GM18867 (cell line): ENCODE measurements at regions not wholly inside any gene's neighbourhood (a gene's known extent, or its start where the extent isn't known, plus 50 kb on each side); places are given as distances from the start of the nearest gene placed in this dataset.

Source experiments
- ATAC-seq: cut with Tn5 transposase; IDR thresholded peaks from one replicate; pipeline ENCODE4 v1.9.1; 2021; ENCODE audit warnings: mild to moderate bottlenecking, moderate library complexity; ENCODE audit not compliant: unreplicated experiment

DNA sequence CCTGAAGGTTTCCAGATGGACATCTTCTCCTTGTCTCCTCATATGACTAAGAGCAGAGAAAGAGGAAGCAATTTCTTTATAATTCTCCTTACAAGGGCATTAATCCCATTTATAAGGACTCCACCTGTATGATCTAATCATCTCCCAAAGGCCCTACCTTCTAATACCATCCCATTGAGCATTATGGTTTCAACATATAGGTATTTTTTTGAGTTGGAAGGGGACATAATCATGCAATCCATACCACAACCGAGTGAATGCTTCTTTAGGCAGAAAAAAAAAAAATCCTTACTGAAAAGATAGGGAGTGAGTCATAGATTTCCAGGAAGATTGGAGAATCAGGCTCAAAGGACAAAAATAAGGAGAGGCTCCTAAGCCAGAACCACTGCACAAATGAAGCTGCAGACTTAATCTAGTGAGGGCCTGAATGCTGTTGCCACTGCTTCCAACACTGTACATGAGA lies 312.5 kb upstream of the HS3ST1 start:
- ATAC-seq, result no peak

DNA sequence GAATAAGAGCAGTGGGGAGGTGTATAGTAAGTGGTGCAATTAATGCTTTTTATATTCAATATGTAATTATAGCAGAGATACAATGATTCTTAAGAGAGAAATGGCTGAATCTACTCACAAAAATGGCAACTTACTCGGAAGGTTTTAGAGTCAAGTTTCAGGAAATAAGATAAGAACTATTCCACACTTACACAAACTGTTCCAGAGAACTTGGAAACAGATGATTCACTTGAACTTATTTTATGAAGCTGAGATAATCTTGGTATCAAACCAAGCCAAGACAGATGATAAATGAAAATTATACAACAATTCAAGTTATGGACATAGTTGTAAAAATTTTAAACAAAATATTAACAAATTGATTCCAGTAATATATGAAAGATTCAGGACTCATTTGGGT lies 311.3 kb upstream of the HS3ST1 start:
- ATAC-seq, result no peak

DNA sequence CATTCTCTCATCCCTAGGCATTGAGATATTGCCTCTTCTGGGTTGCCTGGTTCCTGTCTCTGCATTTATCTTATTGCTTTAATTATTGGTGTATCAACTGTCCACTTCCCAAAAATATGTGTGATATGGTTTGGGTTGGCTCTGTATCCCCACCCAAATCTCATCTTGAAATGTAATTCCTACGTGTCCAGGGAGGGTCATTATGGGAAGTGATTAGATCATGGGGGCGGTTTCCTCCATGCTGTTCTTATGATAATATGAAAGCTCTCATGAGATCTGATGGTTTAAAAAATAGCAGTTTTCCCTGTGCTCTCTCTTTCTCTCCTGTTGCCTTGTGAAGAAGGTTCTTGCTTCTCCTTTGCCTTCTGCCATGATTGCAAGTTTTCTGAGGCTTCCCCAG lies 308.3 kb upstream of the HS3ST1 start:
- ATAC-seq, result no peak

DNA sequence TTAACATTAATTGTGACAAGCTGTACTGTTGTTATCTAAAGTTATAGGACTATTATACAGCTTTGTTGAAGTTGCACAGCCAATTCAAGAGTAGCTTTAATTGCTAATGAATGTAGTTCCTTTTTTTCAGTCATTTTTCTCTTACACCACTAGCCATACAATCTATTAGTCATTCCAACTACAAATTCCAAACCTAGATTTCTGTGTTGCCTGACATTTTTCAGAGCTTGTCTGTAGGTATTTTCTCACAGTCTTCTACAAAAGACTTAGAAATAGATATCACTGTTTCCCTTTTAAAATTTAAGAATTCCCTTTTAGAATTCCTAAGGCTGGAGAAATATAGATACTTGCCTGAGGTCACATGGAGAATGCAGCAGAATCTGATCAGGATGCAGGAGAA lies 307.0 kb upstream of the HS3ST1 start:
- ATAC-seq, result no peak

DNA sequence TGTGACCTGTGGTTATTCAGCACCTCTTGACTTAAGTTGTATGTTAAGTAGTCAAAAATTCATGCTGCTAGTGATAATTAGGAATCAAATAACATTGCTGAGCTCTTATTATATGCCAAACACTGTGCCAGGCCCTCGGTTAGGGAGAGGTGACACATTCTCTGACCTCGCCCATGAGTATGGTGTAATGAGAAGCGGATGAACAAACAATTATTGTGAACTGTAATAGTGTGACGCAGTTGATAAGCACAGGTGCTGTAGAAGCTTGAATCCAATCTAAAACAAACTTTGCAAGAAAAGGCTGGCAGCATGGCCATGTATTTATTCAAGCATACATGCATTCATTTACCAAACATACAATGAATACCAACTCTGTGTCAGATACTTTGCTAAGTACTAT lies 303.5 kb upstream of the HS3ST1 start:
- no peak for ATAC-seq

DNA sequence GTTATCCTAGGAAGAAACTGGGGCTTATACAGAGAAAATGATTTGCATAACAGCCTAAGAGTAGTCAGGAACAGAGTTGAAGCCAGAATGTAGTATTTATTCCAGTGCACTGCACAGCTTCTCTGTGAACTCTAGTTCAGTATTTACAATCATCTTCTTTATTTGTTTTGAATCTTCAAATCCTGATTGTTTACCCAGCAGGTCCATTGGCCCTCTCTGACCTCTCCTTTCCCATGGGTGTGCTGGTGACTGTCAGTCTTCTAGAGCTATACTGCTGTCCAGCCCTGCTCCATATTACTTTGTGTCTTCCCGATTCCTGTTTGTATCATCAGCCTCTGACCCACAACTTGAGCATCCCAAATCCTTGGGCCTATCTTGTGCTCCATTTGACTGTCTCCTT lies 301.9 kb upstream of the HS3ST1 start:
- no peak for ATAC-seq

DNA sequence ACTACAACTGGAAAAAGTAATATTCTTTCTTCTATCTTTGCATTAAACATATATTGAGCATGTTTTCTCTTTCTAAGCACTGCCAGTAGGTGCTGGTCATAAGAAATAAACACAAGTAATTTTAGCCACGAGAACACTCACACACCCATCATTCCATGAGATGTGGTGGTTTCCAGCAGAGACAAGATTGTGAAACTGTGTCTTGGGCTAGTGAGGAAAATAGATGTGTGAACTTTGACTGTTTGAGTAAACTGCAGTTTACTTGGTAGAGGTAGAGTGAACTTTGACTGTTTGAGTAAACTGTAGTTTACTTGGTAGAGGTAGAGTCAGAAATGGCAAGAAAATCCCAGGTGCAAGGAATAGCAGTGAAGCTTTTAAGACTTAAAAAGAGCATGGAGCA lies 300.9 kb upstream of the HS3ST1 start:
- ATAC-seq, result no peak

DNA sequence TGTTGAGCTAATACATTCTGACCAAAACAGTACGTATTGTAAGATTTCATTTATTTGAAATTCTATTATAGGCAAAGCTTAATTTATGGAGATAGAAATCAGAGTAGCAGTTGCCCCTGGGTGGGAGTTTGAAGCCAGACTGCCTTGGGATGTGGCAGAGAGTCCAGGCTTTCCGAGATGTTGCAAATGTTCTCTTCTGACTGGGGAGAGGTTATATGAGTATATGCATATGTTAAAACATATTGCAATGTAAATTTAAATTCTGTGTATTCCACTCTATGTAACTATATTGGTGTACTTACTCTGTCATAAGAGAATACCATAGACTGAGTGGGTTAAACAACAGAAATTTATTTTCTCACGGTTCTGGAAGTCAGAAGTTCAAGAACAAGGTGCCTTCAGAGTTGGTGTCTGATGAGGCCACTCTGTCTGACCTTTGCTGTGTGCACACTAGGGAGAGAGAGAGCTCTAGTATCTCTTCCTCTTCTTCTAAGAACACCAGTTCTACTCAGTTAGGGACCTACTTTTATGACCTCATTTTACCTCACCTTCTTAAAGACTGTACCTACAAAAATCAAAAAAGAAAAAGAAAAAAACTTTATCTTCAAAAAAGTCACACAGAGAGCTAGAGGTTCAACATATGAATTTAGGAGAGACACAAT lies 299.3 kb upstream of the HS3ST1 start:
- no peak for ATAC-seq

DNA sequence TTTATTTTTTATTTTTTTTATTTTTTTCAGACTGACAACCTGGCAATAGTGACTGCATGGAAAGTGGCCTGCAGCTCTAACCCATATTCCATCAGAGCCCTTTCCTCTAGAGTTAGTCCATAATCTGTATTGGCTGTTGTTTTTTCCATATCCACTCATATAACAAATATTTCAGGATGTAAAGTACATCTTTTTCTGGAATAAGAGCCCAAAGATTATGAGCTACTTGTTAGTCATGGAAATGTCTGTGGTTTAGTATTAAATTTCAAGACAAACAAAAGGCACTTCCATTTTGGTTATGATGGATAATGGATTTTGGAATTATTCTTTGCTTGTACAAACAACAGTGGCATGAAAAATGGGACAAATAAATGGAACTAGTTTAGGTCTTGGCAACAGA lies 296.0 kb upstream of the HS3ST1 start:
- no peak for ATAC-seq

DNA sequence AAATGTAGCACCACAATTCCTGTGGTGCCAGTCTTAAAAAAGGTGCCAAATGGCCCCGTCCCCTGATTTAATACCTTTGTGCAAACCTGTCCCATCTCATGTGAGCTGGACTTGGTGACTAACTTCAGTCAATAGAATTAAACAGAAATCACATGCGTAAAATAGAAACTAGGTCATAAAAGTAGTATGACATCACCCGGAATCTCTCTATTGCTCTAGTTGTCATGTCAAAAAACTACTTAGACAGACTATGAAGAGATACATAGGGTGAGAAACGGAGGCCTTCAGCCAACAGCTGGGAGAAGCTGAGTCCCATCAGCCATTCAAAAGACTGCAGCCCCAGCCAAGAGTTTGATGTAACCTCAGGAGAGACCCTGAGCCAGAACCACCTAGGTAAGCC lies 293.5 kb upstream of the HS3ST1 start:
- no peak for ATAC-seq

DNA sequence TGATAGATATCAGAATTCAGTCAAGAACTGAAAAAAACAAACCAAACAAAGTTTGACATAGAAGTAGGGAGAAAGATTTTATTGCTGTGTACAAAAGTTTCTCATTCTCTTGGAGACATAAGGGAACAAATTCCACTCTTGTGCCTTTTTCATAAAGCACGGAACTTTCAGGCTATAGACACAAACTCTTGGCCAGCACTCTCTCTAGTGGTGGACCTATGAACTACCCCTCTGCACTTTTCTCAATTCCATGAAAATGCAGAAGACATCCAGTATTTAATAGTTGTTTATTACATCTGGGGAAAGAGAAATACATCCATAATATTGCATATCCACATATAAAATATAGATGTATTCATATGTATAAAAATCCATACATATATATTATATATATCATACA lies 291.6 kb upstream of the HS3ST1 start:
- peak; percentile 58 for ATAC-seq

DNA sequence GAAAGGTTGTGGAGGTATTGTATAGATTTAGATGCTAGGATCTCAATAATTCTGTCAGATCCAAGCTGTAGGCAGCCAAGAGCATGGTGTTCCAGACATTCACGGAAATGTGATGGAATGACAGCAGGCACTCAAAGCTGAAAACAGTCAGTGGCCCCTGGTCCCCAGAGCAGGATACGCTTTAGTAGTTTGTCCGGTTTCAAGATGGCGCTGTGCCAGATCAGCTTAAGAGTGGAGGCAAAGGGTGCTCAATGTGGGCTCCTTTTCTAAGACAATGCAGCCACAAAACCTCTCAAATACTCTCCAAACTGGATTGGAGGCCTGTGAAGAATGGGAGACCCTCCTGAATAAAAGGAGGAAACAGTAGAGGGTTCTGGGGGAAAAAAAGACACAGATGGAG lies 291.2 kb upstream of the HS3ST1 start:
- ATAC-seq, result no peak

DNA sequence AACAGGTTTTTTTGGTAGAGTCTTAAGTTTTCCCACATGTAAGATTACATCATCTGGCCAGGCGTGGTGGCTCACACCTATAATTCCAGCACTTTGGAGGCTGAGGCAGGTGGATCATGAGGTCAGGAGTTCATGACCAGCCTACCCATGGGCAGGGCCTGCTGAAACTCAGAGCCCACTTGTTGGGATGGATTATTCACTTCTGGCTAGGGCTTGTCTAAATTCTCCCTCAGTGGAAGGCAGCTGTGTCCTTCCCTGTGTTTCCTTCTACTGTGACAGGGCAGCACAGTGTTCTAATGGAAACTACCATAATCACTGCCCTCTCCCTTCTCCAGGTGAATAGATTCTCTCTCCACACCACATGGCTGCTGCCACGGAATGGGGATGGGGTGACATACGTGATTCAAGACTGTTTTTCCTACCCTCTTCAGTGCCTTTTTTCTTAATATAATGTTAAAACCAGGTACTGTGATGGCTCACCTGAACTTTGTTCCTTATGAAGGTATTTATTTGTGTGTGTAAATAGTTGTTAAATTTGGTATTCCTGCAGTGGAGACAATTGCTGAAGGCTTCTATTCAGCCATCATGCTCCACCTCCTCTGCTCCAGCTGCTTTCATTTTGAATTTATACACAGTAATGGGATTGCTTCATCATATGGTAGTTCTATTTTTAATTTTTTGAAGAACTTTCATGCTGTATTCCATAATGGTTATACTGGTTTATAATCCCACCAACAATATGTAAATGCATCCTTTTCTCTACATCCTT lies 287.2 kb upstream of the HS3ST1 start:
- ATAC-seq, result no peak

DNA sequence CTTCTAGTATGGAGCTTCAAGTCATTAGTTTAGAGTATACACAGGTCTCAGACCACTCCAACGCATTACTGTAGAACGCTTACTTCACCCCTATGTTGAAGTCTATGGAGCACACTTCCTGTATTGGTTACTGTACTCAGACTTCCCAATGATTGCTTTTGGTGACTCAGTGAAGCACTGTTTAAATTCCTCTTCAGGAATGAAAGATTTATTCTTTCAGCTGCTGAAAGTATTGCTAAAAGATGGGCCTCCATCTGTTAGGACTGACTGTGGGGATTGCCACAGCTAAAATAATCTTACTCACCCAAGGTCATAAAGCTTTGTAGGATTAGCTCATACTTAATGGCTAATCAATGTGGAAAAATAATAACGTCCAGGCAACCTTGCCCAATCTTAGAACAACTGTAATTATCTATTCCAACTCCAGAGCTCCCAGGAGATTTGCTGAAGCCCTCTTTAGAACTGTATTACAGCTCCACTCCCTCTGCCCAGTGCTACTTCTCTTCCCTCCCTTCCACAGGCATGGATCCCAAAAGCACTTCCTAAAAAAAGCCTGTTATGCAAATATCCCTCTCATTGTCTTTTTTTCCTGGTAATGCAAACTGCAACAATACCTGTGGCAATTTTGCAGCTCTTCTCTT lies 281.9 kb upstream of the HS3ST1 start:
- no peak for ATAC-seq

DNA sequence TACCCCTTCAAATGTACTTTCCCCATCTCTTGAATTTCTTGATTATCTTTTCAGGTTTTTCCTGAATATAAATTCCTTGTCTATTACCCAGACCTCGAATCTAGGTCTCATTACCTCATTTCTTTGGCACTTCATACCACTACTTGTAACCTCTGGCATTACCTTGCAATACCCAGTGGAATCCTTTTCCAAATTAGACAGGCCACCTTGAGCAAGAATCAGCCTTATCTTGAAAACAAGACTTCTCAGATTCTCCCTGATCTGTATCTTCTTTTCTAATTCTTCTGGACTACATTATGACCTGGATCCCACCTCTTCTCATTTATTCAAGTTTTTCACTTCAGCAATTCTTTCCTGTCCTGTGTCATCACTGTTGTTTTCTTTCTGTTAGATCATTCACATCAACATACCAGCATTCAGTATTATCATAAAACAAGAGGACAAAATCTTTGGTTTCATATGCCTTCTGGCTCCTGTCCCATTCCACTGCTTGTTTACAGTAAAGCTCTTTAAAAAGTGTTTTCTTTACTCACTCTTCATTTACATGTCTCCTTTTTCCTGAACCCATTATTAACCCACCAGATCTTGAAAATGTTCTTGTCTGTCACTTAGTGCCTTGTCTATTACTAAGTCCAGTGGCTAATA lies 275.6 kb upstream of the HS3ST1 start:
- ATAC-seq, result no peak

DNA sequence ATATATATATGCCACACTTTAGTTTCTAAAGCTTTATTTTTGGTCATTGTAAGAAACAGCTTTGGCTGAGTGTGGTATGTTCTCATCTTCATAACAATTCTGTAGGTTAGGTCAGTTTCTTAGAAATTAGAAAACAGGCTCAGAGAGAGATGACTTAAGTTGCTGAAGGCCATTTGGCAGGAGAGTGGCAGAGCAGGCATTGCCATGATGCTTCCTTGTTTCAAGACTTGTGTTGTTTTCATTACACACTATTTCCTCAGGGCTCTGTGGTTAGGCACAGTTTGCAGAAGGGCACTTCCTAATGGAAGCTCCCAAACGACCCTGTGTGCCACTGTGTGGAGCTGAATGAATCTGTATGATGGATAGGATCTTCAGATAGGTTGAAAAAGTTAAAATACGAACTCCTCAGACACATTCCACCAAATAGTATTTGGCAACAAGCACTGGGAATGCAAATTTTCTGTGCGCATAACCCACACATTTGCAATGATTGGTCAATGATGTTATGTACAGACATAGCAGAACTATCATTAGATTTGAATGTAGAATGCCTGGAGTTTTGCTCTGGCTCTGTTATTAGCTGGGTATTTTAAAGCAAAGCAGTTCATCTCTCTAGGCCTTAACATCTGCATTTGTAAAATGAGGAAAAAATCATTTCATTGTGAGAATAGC lies 274.3 kb upstream of the HS3ST1 start:
- no peak for ATAC-seq

DNA sequence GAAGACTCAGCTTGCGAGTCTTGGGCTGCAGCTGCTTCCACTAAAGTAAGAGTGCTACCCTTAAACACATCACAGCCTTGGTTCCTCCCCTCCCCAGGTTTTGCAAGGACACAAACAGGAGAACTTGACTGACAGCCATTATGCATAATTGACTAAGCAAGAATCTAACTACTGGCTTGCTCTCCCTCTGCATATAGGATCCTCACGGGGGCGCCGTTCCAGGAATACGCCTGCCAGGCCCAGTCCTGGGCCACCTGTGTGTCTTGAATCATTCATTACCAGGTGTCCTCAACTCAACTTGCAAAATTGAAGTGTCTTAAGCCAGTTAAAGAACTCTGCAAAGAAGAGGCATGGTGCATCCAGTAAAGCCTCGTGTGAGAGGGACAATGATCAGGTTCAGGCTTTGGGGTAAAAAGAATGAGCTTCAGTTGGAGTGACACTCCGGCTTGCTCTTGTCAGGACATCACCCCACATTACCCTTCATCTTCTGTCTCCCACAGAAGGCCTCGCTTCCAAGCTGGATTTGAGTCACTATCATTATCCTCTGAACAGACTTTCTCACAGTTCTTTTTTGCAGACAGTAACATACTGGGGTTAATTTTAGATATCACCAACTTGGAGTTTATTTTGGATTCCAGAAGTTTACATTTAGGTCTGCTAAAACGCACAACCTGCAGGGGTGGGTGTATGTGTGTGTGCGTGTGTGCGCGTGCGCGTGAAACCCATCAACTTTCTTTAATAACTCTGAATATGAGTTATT lies 273.5 kb upstream of the HS3ST1 start:
- ATAC-seq, result no peak

DNA sequence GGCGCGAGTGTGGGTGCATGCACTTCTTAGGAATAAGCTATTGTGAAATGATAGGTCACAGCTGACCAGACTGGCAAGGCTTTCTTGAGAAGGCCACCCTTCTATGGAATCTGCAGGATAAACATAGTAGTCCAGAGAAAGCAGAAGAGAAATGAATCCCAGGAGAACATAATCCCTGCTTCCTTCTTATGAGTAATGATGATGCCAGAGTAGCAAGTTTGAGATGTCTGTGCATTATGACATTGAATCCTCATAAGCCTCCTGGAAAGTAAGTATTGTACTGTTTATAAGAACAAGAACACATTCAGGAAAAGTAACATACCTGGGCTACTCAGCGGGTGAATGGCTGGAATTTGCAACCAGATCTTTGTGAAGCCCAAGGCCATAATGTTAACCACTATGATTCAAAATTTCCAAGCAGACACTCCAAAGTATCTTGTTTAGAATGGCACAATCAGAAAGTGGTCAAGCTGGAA lies 272.1 kb upstream of the HS3ST1 start:
- ATAC-seq, result no peak

DNA sequence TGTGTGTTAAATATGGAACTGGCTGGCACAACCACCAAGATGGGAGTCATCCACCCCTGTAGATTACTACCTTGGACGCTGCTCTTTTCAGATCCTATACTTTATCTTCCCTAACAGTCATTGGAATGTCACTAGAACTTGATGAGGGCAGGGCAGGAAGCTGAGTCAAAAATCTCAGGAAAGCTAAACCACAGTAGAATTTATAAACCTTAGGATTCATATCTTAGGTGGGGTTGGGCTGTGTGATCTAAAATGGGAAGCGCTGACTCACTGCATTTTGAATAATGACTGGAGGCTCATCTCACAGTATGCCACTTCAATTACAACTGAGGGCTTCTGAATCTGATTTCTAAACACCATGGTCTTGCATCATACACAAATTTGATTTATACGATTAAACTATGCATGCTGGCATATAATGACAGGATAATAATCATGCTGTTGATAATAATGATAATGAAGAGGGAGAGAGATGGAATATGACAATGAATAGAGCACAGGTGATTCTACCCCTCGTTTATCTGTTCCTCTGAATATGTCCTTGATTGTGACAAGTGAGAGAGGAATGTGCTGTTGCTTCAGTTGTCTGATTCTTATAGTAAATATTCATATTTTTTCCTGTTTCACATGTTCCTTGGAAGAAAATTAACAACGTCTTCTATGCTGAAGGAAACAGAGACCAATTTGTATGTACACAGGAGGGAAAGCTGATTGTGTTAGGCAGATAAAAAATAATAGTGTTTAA lies 270.3 kb upstream of the HS3ST1 start:
- no peak for ATAC-seq

DNA sequence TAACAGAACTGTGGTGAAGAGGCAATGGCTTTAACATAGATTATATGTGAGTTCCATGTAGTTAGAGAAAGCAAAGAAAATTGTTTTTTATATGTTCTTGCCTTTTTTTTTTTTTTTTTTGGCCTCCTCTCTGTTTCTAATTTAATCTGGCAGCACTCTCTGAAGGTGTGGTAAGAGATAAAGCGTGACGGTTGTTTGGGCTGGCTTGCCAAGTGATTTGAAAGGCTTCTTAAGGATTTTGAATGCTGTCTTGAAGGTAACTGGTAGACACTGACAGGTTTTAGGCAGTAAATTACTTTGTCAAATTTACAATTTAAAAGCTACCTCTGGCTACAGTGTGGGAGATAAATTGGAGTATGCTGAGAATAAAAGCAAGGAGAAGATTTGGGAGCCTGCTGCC lies 269.3 kb upstream of the HS3ST1 start:
- no peak for ATAC-seq
